ENCODE measurements at regions not wholly inside any gene's neighbourhood (a gene's known extent, or its start where the extent isn't known, plus 50 kb on each side); places are given as distances from the start of the nearest gene placed in this dataset.

DNA sequence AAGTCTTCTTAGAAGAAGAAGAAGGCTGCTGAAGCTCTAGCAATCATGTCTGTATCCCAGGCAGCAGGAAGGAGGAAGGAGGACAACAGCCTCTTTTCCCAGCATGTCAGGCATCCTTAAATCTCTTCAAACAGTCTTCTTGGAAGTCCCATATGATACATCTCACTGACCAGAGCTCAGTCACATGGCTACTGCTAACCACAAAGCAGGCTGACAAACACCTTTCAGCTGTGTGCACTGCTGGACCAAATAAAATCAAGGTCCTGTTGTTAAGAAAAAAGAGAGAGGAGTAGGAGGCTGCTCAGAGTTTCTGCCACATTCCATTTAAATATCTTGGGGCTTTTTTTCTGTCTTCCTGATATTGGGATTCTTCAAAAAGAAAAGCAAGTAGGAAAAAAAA is 203.4 kb upstream of the PELI2 start:
- no peak for TF ChIP-seq POLR2A (IDR thresholded peaks at IDR 0.05)
- TF ChIP-seq, protein P1, sequence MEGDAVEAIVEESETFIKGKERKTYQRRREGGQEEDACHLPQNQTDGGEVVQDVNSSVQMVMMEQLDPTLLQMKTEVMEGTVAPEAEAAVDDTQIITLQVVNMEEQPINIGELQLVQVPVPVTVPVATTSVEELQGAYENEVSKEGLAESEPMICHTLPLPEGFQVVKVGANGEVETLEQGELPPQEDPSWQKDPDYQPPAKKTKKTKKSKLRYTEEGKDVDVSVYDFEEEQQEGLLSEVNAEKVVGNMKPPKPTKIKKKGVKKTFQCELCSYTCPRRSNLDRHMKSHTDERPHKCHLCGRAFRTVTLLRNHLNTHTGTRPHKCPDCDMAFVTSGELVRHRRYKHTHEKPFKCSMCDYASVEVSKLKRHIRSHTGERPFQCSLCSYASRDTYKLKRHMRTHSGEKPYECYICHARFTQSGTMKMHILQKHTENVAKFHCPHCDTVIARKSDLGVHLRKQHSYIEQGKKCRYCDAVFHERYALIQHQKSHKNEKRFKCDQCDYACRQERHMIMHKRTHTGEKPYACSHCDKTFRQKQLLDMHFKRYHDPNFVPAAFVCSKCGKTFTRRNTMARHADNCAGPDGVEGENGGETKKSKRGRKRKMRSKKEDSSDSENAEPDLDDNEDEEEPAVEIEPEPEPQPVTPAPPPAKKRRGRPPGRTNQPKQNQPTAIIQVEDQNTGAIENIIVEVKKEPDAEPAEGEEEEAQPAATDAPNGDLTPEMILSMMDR (IDR thresholded peaks at IDR 0.05), result no peak
